ENCODE measurements at regions not wholly inside any gene's neighbourhood (a gene's known extent, or its start where the extent isn't known, plus 50 kb on each side); places are given as distances from the start of the nearest gene placed in this dataset.

DNA sequence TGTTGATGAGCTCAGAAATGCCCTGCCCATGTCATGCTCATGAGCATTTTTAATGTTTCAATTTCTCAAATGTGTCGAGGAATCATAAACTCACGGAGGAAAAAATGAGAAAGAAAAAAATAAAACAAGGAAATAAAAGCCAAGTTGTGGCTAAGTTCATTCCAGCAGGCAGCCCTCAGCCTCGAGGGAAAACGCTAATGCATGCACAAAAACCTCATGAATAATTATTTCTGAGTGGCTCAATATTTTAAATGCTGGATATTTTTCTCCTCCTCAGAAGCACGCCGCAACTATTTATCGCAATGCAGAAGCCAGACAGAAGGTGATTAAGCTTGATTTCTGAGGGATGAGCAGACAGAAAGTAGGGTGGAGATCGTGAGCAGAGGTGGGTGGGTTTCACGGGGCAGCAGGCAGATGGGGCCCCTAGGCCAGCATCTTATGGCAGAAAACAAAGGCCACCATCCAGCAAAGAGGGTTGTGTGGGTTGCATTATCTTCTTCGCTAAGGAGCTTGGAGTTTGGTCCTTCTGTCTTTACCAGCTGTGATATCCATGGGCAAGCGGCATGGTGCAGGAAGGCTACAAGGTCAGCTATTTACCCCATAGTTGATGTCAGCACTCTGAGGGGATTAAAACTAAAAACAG is 151.5 kb upstream of the LRFN2 start:
- no peak for DNase-seq

DNA sequence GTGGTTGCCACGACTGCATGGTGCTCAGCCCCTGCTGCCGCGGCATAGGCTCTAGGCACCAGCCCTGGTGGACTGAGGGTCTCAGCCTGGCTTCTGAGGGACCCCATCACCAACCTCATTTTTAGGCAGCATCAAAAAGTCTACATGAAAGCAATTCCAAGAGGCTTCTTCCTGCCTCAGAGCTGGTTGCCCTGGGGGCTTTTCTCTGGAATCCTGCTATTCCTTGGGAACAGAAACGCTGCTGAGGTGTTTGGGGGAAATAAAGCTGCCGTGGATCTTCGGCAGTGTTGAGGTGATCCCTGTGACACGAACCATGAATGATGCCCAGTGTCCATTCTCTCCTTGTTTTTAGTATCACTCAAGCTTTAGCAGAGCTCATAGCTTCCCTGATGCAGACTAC is 148.4 kb upstream of the LRFN2 start:
- no peak for DNase-seq

DNA sequence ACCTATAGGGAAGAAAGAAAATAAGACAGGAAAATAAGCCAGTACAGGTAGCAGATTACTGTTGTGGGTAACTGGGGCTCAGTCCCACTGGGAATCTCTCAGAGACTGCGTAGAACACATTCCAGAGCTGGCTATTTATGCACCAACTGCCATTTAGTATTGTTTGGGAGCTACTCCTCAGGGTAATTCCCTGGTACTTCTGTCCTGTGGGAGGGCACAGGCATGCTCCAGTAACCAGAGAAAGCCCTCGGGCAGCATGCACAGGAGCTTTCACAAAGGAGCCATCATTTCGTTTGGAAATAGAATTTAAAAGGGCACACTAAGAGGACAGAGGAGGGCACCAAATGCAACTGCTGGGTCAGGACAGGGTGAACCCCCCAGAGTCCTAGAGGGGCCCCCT is 148.0 kb upstream of the LRFN2 start:
- DNase-seq: no peak

DNA sequence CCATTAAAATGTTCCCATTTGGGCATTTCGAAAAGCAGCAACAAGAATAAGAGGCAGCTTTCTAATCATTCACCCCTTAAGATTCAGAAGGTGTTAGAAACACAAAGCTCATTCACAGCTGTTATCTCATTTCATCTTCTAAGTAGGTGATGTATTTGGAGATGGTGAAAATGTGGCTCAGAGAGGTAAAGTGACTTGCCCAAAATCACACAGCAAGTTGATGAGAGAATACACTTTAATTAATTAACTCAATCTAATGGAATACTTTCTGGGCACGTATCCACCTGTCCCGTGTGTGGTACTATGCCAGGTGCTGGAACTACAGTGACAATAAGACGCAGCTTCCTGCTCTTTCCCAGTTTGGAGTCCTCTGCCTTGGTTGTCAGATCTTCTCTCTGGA is 147.4 kb upstream of the LRFN2 start:
- DNase-seq: no peak

DNA sequence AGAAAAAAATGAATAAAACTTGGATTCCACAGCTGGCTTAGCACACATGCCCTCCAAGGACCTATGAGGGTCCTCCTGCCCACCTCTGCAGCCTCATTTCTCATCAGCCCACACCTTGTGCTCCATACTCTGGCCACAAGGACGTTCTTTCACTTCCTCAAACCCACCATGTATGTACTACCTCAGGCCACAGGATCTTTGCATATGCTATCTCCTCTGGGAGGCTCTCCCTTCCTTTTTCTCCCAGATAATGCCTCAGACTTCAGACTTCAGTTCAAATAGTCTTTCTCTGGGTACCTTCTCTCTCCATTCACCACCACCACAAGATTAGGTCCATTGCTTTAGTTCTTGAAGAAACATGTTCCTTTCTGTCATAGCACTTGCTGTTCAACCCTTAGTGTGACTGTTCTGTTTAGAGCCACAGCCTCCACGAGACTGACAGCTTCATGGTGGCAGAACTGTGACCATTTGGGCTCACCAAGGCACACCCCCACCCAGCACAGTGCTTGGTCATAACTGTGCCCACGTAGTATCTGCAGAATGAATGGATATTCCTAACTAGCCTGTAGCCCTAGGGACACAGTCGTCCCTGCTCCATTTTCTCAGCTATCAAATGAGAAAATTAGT is 146.7 kb upstream of the LRFN2 start:
- no peak for DNase-seq

DNA sequence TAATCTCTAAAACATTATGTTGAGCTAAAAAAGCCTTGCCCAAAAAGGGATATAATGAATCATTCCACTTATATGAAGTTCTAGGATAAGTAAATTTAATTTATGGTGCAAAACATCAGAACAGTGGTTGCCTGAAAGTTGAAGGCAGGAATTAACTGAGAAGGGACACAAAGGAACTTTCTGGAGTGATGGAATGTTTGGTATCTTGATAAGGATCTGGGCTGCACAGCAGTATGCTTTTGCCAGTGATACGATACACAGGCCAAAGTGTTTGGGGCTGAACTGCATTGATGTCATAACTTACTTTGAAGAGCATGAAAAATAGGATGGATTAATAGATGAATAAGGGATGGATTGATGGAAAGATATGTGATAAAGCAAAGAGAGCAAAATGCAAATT is 146.1 kb upstream of the LRFN2 start:
- DNase-seq: no peak

DNA sequence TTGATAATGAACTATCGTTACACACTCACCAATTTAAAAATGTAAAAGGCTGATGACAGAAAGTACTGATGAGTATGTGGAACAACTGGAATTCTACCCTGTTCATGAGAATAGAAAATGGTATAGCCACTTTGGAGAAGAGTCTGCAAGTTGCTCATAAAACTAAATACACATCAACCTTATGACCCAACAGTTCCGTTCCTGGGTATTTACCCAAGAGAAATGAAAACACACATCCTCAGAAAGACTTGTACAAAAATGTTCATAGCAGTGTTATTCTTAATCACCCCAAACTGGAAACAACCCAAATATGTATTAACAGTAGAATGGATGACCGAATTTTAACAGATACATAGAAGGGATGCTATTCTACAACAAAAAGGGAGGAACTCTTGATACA is 145.7 kb upstream of the LRFN2 start:
- no peak for DNase-seq

DNA sequence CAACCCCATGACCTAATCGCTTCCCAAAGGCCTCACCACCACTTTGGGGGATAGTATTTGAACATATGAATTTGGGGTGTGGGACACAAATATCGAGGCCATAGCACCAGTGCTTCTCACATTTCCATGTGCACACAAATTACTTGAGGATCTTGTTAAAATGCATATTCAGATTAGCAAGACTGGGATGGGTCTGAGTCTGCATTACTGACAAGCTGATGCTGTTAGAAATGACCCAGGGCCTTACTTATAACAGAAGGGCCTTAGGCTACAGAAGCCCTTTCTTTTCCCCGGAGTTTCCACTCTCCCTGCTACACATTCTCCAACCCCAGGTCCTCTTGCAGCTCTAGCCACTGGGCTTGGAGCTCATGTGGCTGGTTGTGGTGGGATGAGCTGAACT is 141.5 kb upstream of the LRFN2 start:
- no peak for DNase-seq

DNA sequence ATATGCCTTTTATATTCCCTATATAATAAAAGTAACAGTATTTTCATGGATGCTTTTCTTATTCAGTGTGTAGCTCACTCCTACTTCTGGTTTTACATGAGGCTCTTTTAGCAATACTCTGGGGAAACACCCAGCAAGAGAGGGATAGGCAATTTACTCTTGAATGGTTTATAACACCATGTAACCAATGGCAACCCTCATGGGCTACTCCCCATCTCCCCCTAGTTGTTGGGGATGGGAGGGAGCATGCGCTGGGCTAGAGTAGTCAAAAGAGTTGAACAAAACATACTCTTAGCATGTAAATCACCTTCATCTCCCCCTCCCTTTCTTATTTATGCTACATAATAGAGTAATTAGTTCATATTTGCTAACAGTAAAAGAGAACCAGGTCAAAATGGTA is 140.1 kb upstream of the LRFN2 start:
- DNase-seq: no peak

DNA sequence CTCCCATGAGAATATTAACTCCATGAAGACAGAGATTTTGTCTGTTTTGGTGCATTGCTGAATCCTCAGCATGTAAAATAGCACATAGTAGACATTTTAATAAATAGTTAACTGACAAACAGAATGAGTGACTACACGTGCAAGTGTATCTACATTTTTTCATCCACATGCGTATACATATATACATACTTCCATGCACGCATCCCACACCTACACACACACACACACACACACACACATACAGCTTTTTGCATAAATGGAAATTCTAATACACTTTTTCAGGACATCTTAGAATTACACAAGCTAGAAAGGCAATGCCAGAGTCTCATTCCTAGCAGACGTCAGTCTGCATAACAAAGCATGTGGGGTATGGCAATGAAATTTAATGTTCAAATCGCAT is 139.7 kb upstream of the LRFN2 start:
- no peak for DNase-seq

DNA sequence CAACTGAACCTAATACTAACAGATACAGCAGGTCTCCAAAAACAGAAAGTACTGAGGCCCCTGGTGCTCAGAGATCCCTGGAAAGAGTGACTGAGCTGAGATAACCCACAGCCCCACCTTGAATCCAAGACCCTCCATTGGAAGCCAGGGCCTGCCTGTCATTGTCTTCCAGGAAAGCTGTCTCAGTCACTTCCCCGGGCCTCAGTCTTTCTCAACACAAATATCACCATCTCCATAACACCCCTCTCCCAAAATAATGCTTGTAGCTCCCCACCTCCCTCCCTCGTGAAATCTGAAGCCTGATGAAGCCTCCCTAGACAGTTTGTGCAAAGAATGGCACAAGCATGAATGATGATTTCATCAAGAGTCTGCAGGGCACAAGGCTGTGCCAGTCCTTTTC is 138.2 kb upstream of the LRFN2 start:
- DNase-seq: no peak

DNA sequence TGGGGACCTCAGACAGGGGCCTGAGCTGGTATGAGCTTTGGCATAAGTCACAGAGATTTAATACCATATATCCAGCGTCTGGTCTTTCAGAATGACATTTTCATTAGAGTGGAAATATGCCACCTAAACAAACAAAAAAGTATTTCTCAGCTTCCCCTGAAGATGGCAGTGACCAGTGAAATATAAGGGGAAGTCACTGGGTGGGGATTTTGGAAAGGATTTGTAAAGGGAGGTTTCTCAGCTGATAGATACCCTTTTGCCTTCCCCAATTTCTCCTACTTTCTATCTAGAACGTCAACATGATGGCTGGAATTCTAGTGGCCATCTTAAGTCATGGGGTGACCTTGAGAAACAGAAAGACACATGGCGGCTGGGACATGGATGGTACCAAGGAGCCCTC is 137.7 kb upstream of the LRFN2 start:
- no peak for DNase-seq

DNA sequence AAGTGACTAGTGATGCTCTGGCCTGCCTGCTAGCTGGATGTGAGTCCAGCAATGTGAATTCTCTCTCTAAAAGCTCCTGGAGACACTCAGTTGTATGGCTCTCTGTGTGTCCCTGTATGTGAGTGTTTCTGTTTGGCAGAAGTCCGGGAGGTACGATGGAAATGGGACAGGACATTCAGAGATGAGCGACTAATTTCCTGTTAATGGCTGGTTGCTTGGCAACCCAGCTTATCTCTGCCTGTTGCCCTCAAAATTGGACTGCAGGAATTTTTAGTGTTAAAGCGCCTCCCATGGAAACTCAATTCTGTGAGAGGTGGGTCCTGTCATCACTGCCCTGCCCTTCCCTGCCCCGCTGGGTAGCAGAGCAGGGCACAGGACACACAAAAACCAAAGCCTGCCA is 136.8 kb upstream of the LRFN2 start:
- no peak for DNase-seq

DNA sequence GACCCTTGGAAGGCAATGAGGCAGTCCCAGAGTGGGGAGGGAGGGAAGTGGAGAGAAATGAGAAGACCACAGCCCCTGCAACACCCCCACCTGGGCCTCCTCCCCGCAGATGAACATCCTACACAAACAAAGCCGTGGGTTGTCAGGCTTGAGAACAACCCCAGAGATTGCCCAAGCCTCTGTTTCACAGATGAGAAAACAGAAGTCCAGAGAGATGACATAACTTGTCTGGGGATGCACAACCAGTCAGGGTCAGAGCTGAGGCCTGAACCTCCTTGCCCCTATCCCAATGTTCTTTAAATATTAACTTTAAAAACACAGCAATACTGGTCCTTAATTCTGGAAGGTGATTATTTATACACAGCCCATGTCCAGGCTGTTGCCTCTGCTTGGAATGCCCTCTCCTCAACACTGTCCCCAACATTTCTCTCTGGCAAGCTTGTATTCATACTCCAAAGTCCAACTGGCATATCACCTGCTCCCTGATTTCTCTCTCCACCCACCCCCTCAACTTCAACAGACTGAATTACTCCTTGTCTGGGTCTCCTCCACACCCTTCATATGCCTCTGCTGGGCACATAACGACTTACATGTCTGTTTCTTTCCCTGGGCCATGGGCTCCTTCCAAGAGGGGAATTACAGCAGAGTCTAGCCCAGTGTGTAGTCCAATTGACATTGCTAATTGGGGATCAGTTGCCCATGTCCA is 135.5 kb upstream of the LRFN2 start:
- DNase-seq: no peak

DNA sequence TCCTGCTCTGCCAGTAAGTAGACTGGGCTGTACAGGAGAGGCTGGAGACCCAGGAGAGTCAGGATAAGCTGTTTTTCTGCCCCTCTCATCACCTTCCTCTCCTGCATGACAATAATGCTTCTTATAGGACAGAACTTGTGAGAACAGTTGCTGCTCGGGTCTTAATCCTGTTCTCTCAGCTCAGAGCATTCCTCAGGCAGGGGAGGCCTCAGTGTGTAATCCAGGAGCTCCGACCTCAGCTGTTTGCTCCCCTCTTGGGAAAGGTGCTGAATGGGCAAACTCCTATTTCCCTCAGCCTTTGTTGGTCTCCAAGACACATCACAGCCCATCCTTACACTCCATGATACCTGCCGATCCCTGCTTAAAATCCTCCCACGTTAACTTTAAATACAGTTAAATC is 134.9 kb upstream of the LRFN2 start:
- DNase-seq: no peak

DNA sequence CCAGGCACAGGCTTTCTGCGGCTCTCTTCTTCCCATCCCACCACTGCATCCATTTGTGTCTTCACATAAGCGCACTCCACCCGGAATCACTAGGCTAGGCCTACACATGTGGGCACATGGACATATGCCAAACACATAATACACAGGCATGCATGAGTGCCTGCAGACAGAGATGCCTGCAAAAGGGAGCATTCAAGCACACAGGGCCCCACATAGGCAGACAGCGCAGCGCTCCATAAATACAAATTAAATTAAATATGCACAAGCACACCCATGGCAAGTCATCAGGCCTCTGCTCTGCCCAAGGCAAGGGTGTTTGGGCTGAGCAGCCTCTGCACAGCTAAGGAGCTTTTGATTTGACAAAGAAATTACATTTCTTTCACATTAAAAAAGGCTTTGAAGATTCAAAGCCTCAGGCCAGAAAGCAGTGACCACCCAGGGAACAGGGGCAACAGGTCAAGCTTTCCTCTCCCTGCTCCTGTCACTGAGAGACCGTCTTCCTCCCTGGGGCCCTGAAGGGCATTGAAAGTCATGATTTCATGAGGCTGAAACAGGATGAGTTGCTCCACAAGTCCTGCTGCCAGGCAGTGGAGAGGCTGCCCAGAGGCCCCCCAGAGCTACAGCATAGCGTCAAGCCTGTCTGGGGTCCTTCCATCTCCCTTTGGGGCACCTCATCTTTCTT is 134.2 kb upstream of the LRFN2 start:
- no peak for DNase-seq

DNA sequence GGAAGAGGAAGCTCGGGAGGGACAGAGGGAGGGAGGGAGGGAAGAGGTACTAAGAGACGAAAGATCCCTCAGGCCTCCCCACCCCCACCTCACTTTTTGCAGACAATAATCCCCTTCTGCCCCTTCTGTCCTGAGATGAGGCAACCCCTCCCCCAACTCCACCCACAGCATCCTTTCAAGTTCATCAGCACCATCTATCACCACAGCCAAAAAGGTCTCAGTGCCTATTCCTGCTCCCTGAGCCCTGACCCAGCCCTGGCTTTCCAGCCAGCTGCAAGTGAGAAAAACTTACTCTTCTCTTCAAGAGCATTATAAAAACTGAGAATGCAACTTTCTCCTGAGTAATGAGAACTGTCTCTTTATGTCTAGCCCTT is 133.2 kb upstream of the LRFN2 start:
- no peak for DNase-seq

DNA sequence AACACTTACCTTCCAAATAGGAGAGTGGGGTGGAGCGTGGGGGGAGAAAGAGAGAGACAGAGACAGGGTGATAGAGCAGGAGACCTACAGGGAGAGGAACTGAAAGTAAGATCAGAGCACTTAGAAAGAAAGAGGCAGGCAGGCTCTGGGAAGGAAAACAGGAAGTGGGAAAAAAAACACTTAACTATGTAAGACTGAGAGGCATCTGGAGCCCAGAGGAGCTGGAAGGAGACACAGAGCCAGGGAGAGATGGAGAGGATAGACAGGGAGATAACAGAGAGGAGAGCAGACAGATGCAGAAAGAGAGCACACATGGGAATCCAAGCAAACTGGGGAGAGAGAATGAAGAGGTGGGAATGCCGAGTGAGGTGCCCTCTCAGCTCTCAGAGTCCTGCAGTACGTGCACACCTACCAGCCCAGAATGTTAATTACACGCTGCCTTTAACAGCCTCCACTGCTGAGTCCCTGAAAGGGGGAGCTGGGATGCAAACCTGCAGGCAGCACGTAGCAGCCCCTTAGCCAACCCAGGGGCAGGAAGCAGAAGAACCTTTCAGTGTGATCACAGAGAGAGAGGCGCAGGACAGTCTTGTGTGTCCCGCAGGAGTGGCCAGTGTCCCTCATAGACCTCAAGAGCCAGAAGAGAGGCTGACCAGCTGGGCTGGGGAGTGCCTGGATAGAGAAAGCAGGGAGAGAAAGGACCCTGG is 132.7 kb upstream of the LRFN2 start:
- no peak for DNase-seq

DNA sequence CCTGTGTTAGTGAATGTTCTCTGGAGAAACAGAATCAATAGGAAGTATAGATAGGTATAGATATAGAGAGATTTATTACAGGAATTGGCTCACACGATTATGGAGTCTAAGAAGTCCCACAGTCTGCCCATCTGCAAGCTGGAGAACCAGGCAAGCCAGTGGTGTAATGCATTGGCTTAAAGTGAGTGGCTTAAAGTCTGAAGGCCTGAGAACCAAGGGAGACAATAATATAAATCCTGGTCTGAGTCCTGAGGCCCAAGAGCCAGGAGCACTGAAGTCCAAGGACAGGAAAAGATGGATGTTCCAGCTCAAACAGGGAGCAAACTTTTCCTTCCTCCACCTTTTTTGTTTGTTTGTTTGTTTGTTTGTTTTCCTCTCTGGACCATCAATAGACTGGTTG is 131.2 kb upstream of the LRFN2 start:
- no peak for DNase-seq

DNA sequence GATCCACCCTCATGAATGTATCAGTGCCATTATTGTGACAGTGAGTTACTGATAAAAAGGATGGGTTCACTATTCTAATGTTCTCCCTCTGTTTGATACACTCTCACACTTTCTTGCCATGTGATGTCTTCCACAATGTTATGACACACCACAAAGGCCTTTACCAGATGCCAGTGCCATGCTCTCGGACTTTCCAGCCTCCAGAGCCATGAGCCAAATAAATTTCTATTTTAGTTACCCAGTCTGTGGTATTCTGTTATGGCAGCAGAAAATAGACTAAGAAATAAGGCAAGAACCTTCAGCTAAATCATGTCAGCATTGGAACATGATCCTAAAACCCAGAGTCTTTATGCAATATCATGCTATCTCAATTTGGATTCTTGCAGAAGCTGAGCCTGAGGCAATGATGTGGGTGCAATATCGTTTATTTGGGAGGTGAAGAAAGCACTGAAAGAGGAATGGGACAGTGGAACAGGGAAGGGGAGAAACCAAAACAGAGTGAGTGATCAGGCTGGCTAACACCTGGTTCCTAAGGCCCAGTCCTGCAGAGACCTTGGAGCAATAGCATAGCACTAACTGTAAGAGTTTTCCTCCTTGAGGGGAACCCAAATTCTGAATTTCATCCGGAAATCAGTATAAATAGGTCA is 130.4 kb upstream of the LRFN2 start:
- DNase-seq: no peak

DNA sequence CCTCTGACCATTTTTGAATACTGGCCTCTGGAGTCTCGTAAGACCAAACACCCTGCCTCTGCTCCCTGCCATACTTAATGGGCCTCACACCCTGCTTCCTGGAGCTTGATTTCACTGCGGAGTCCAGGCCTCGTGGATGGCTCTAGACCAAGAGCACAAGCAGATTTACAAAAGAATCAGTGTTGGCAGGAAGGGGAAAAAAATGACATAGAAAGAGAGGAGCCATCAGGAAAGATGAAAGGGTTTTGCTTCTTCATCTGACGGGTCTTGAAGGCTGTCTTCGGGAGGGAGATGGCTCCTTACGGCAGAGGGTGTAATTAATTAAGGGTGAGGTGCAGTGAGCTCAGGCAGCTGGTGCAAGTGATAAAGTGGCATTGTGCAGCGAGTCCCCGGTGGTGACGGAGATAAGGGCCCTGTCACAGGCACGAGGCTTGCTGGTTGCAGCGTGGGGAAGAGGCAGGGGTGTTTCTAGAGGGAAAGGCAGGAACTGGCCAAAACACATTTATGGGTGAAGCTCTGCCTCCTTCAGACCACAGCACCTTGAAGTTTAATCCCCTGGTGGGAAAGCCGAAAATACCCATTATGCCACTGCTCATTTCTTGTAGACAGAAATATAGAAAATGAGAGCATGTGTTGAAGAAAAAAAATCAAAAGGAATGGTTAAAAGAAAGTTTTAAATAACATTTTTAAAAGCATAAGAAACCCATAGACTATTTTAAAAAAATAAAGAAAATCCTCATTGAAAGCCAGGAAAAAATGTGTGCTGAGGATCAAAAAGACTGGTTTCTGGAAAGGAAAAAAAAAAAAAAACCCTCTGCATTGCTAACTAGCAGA is 128.6 kb upstream of the LRFN2 start:
- DNase-seq: no peak
